Kidney (tissue), 13 donors: ENCODE measurements at regions not wholly inside any gene's neighbourhood (a gene's known extent, or its start where the extent isn't known, plus 50 kb on each side); places are given as distances from the start of the nearest gene placed in this dataset.
A peak's percentile ranks its signal among the peaks of the same experiment; 100 is the strongest.

ENCODE experiments used
- DNase-seq, 5 donors: peaks; one replicate each; pipeline ENCODE4 v3.0.0-alpha.2; 2013 to 2020
- FAIRE-seq: peaks from 2 replicates; lab custom pipeline; 2012; peaks lifted over from hg19 to GRCh38; lab: Jason Lieb, UNC
- H3K27ac ChIP-seq, 2 donors: one replicate each; pipeline ENCODE4 v1.7.0; 2013; ENCODE audit warnings: low read depth in 2 of 2, low read length in 2 of 2, inconsistent platforms in 1 of 2
- H3K27me3 ChIP-seq: one replicate; pipeline ENCODE4 v1.7.1; 2013; ENCODE audit warnings: low read length, inconsistent platforms; ENCODE audit not compliant: control insufficient read depth, insufficient read depth
- H3K36me3 ChIP-seq, 3 donors: one replicate each; pipeline versions ENCODE4 v1.7.0 to v1.7.1; 2013; ENCODE audit warnings: low read length in 3 of 3, control low read depth in 1 of 3, inconsistent platforms in 1 of 3; ENCODE audit not compliant: insufficient read depth in 3 of 3, control insufficient read depth in 2 of 3
- H3K4me1 ChIP-seq, 3 donors: one replicate each; pipeline versions ENCODE4 v1.7.0 to v1.7.1; 2013; ENCODE audit warnings: low read length in 3 of 3, inconsistent platforms in 1 of 3, low read depth in 1 of 3; ENCODE audit not compliant: control insufficient read depth in 2 of 3, insufficient read depth in 2 of 3
- H3K4me3 ChIP-seq, 3 donors: one replicate each; pipeline versions ENCODE4 v1.7.0 to v1.8.1; 2013; ENCODE audit warnings: low read length in 3 of 3, control low read depth in 1 of 3, inconsistent platforms in 1 of 3
- H3K9ac ChIP-seq, 3 donors: one replicate each; pipeline versions ENCODE4 v1.7.0 to v1.7.1; 2013; ENCODE audit warnings: low read length in 3 of 3, control low read depth in 1 of 3, inconsistent platforms in 1 of 3
- H3K9me3 ChIP-seq, 3 donors: one replicate each; pipeline versions ENCODE4 v1.7.0 to v1.7.1; 2013; ENCODE audit warnings: low read length in 3 of 3, control low read depth in 1 of 3, inconsistent platforms in 1 of 3; ENCODE audit not compliant: control insufficient read depth in 2 of 3, insufficient read depth in 1 of 3
- CTCF ChIP-seq: IDR thresholded peaks from 3 replicates; pipeline ENCODE4 v1.5.1; 2012; ENCODE audit warnings: mild to moderate bottlenecking, moderate library complexity, borderline replicate concordance; ENCODE audit not compliant: insufficient read depth; ENCODE audit errors: extremely low read depth
- intact Hi-C: fragments of 100-400 bp; cut with DNase I; formaldehyde crosslinking; loops from one replicate; pipeline ENCODE4 v1.11.1; 2022
- donor health status: control.
- donor health status: control.
- donor health status: control.
- donor health status: control.
- donor health status: control.
- donor health status: DM: yes; HTN: yes; CAD: no.
- donor health status: Normal renal cell carcinoma (clear cell type).

- no peak overlapping the region for H3K9ac ChIP-seq
- H3K27me3 ChIP-seq, result no peaks in the 10 kb centered on the region
- H3K27ac ChIP-seq, result no peak overlapping the region
- intact Hi-C loops, result no loop called here
- no peak overlapping the region for H3K4me3 ChIP-seq
- H3K36me3 ChIP-seq, result no peaks in the 10 kb centered on the region
- FAIRE-seq, result no peak
- no peak for DNase-seq
- peaks cover 0 to 4% (median 0%) of the 10 kb centered on the region in 3 donors for H3K9me3 ChIP-seq
- no peak for TF ChIP-seq CTCF
- H3K4me1 ChIP-seq, result no peaks in the 10 kb centered on the region
Measured at GRCh38 chr6:77015350-77015749, 447.9 kb downstream of the HTR1B start.

GRCh38 chr6:77011929-77012545 is 451.3 kb downstream of the HTR1B start:
- peaks cover 0 to 4% (median 0%) of the 10 kb centered on the region in 3 donors for H3K9me3 ChIP-seq
- H3K9ac ChIP-seq, result no peak overlapping the region
- H3K4me1 ChIP-seq, result no peaks in the 10 kb centered on the region
- intact Hi-C loops, result no loop called here
- no peak overlapping the region for H3K27ac ChIP-seq
- H3K4me3 ChIP-seq, result no peak overlapping the region
- no peak for TF ChIP-seq CTCF
- no peaks in the 10 kb centered on the region for H3K36me3 ChIP-seq
- no peaks in the 10 kb centered on the region for H3K27me3 ChIP-seq
- FAIRE-seq (no peak), DNase-seq (peak in 1 of 5 donors; percentile 56)

GRCh38 chr6:77010931-77011542 is 452.3 kb downstream of the HTR1B start:
- no peak overlapping the region for H3K4me3 ChIP-seq
- peak in 1 of 5 donors; percentile 43 for DNase-seq
- H3K27me3 ChIP-seq, result no peaks in the 10 kb centered on the region
- H3K9me3 ChIP-seq, result peaks cover 0 to 4% (median 0%) of the 10 kb centered on the region in 3 donors
- no peaks in the 10 kb centered on the region for H3K4me1 ChIP-seq
- no peaks in the 10 kb centered on the region for H3K36me3 ChIP-seq
- no peak for FAIRE-seq
- no peak overlapping the region for H3K27ac ChIP-seq
- TF ChIP-seq CTCF, result no peak
- intact Hi-C loops, result no loop called here
- H3K9ac ChIP-seq, result no peak overlapping the region
